ENCODE measurements at regions not wholly inside any gene's neighbourhood (a gene's known extent, or its start where the extent isn't known, plus 50 kb on each side); places are given as distances from the start of the nearest gene placed in this dataset.
"Not testable (repeated sequence)": the region's sequence is repeated elsewhere in the genome, so short reads cannot be mapped to it uniquely, and the experiment has no call there.

DNA sequence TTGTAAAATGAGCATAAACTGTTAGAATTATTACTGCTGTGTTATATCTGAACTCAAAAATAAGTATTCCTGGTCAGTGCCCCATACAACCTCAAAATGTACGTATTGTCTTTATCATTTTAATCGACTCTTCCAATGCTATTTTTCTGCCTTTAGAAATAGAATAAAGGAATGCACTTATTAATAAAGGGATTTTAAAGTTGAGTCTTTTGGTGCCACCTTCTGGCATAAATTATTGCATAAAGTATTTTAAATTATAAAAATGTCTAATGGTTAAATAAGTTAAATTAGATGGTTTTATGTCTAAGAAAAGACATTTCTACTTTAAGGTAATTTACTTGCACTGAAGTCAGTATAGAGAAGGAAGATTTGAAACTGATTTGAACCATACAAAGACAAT is 424.0 kb upstream of the NDST4 start:
- no peaks in the 10 kb centered on the region for H3K9me3 ChIP-seq
- H3K36me3 ChIP-seq = no peaks in the 10 kb centered on the region
- no peaks in the 10 kb centered on the region for H3K27me3 ChIP-seq (replicated peaks; ENCODE audit: insufficient read depth)
- H3K4me1 ChIP-seq (replicated peaks) = no peaks in the 10 kb centered on the region
- 64% methylated on average over 2 of the region's 2 CpGs for WGBS
- DNase-seq (ENCODE audit: low spot score) = no peak
- no peak overlapping the region for H3K4me3 ChIP-seq
- H3K27ac ChIP-seq = no peak overlapping the region
- intact Hi-C loops (cut with DNase I) = loop anchor here (5.0 kb wide), 1 partner anchor 445 kb away; no protein-coding TSS in a partner anchor
- TF ChIP-seq, protein P1, sequence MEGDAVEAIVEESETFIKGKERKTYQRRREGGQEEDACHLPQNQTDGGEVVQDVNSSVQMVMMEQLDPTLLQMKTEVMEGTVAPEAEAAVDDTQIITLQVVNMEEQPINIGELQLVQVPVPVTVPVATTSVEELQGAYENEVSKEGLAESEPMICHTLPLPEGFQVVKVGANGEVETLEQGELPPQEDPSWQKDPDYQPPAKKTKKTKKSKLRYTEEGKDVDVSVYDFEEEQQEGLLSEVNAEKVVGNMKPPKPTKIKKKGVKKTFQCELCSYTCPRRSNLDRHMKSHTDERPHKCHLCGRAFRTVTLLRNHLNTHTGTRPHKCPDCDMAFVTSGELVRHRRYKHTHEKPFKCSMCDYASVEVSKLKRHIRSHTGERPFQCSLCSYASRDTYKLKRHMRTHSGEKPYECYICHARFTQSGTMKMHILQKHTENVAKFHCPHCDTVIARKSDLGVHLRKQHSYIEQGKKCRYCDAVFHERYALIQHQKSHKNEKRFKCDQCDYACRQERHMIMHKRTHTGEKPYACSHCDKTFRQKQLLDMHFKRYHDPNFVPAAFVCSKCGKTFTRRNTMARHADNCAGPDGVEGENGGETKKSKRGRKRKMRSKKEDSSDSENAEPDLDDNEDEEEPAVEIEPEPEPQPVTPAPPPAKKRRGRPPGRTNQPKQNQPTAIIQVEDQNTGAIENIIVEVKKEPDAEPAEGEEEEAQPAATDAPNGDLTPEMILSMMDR (IDR thresholded peaks at IDR 0.05) = no peak
- no peak for TF ChIP-seq POLR2AphosphoS5 (IDR thresholded peaks at IDR 0.05)
- no peak for TF ChIP-seq POLR2A (IDR thresholded peaks at IDR 0.05)

- Histone ChIP-seq H3K4me3 (no peak overlapping the region), H3K27ac (no peak overlapping the region), H3K36me3 (no peaks in the 10 kb centered on the region), H3K4me1 (replicated peaks) (no peaks in the 10 kb centered on the region), H3K27me3 (replicated peaks; ENCODE audit: insufficient read depth) (no peaks in the 10 kb centered on the region), H3K9me3 (no peaks in the 10 kb centered on the region)
- DNase-seq (ENCODE audit: low spot score) = no peak
- intact Hi-C loops (cut with DNase I) = no loop called here
- TF ChIP-seq, protein P1 (IDR thresholded peaks at IDR 0.05) = no peak
- no peak for TF ChIP-seq POLR2AphosphoS5 (IDR thresholded peaks at IDR 0.05)
- no peak for TF ChIP-seq POLR2A (IDR thresholded peaks at IDR 0.05)
- 46% methylated on average over 1 of the region's 1 CpG for WGBS
Observed at GRCh38 chr4:115529126-115529525, 415.7 kb upstream of the NDST4 start.

- WGBS = 50% methylated on average over 3 of the region's 3 CpGs
- DNase-seq (ENCODE audit: low spot score); H3K9me3 ChIP-seq; H3K36me3 ChIP-seq; H3K27ac ChIP-seq; H3K27me3 ChIP-seq (replicated peaks; ENCODE audit: insufficient read depth); H3K4me3 ChIP-seq; intact Hi-C loops (cut with DNase I); H3K4me1 ChIP-seq (replicated peaks): not testable (repeated sequence)
Observed at GRCh38 chr4:115519476-115519875, 406.1 kb upstream of the NDST4 start.

- TF ChIP-seq POLR2AphosphoS5 (IDR thresholded peaks at IDR 0.05) (no peak), POLR2A (IDR thresholded peaks at IDR 0.05) (no peak)
- TF ChIP-seq, protein P1 (IDR thresholded peaks at IDR 0.05) = no peak
- no peaks in the 10 kb centered on the region for H3K4me1 ChIP-seq (replicated peaks)
- intact Hi-C loops (cut with DNase I) = no loop called here
- H3K27me3 ChIP-seq (replicated peaks; ENCODE audit: insufficient read depth) = no peaks in the 10 kb centered on the region
- 26% methylated on average over 2 of the region's 2 CpGs for WGBS
- no peak overlapping the region for H3K4me3 ChIP-seq
- H3K27ac ChIP-seq = no peak overlapping the region
- no peak for DNase-seq (ENCODE audit: low spot score)
- no peaks in the 10 kb centered on the region for H3K36me3 ChIP-seq
- no peaks in the 10 kb centered on the region for H3K9me3 ChIP-seq
Observed at GRCh38 chr4:115515772-115516171, 402.4 kb upstream of the NDST4 start.

DNA sequence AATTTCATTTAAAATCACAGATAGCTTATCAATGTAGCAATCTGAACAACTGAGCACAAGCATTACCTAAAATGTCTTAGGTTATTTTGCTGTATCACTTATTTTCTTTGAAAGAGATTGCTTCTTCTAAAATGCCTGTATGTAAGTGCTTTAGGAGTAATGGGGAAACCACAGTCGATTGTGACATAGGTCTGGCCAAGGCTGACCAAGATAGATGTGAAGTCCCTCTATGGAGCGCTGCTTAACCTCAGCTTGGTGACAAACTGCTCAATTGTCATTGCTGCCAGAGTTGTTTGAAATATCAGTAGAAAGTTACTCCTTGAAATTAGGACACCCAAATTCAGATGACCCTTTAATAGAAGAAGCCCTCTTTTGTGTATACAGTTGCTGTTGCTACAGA is 401.9 kb upstream of the NDST4 start:
- TF ChIP-seq POLR2A (IDR thresholded peaks at IDR 0.05) (no peak), POLR2AphosphoS5 (IDR thresholded peaks at IDR 0.05) (no peak)
- TF ChIP-seq, protein P1 (IDR thresholded peaks at IDR 0.05) = no peak

More for the DNA sequence above, 401.9 kb upstream of the NDST4 start:
- H3K36me3 ChIP-seq = no peaks in the 10 kb centered on the region
- 90% methylated on average over 2 of the region's 2 CpGs for whole genome bisulfite sequencing
- intact Hi-C loops (cut with DNase I) = no loop called here
- H3K27me3 ChIP-seq (replicated peaks; ENCODE audit: insufficient read depth) = no peaks in the 10 kb centered on the region
- no peak overlapping the region for H3K4me3 ChIP-seq
- DNase-seq (ENCODE audit: low spot score) = no peak
- no peak overlapping the region for H3K27ac ChIP-seq
- H3K9me3 ChIP-seq = no peaks in the 10 kb centered on the region
- H3K4me1 ChIP-seq (replicated peaks) = no peaks in the 10 kb centered on the region
